Stimulated activated effector memory CD8-positive, alpha-beta T cell treated with anti-CD3 and anti-CD28 coated beads, Interleukin-12 subunit alpha, Interleukin-12 subunit beta, amount 100 ng/mL, for 72 hours (primary cell): ENCODE measurements at regions not wholly inside any gene's neighbourhood (a gene's known extent, or its start where the extent isn't known, plus 50 kb on each side); places are given as distances from the start of the nearest gene placed in this dataset.
A peak's percentile ranks its signal among the peaks of the same experiment; 100 is the strongest.

ENCODE experiments used
- ATAC-seq: fragments of 150-1000 bp; cut with Tn5 transposase; 2 replicates; pipeline ENCODE4 v1.10.0; 2021
- DNase-seq, 2 donors: peaks; one replicate each; pipeline ENCODE4 v3.0.0; 2021 to 2022; ENCODE audit warnings: low spot score in 2 of 2
- H3K27ac Mint-ChIP-seq: one replicate; pipeline ENCODE4 v1.8.0; 2022; ENCODE audit warnings: mild to moderate bottlenecking, mixed read lengths
- H3K36me3 Mint-ChIP-seq: one replicate; pipeline ENCODE4 v1.8.0; 2022; ENCODE audit warnings: mild to moderate bottlenecking, mixed read lengths
- H3K4me1 Mint-ChIP-seq: one replicate; pipeline ENCODE4 v1.8.0; 2022; ENCODE audit warnings: mixed read lengths
- H3K4me3 Mint-ChIP-seq: one replicate; pipeline ENCODE4 v1.8.0; 2022; ENCODE audit warnings: mild to moderate bottlenecking, mixed read lengths
- H3K9me3 Mint-ChIP-seq: one replicate; pipeline ENCODE4 v1.8.0; 2022; ENCODE audit warnings: mixed read lengths

- ATAC-seq (no peak), DNase-seq (no peak)
- no peaks in the 10 kb centered on the region for H3K36me3 Mint-ChIP-seq
- no peak overlapping the region for H3K27ac Mint-ChIP-seq
- H3K4me1 Mint-ChIP-seq, result no peaks in the 10 kb centered on the region
- H3K9me3 Mint-ChIP-seq, result no peaks in the 10 kb centered on the region
- no peak overlapping the region for H3K4me3 Mint-ChIP-seq
Observed at GRCh38 chr4:129353490-129353889, 257.5 kb downstream of the C4orf33 start.

GRCh38 chr4:129355031-129355430 is 259.1 kb downstream of the C4orf33 start:
- Mint-ChIP-seq H3K9me3 (no peaks in the 10 kb centered on the region), H3K4me3 (no peak overlapping the region), H3K27ac (no peak overlapping the region), H3K4me1 (no peaks in the 10 kb centered on the region), H3K36me3 (no peaks in the 10 kb centered on the region)
- DNase-seq (no peak), ATAC-seq (no peak)

GRCh38 chr4:129355516-129355915 is 259.6 kb downstream of the C4orf33 start:
- ATAC-seq (no peak), DNase-seq (no peak)
- H3K9me3 Mint-ChIP-seq, result no peaks in the 10 kb centered on the region
- no peak overlapping the region for H3K4me3 Mint-ChIP-seq
- no peaks in the 10 kb centered on the region for H3K4me1 Mint-ChIP-seq
- no peaks in the 10 kb centered on the region for H3K36me3 Mint-ChIP-seq
- H3K27ac Mint-ChIP-seq, result no peak overlapping the region

- Mint-ChIP-seq H3K27ac (no peak overlapping the region), H3K9me3 (no peaks in the 10 kb centered on the region), H3K4me3 (no peak overlapping the region), H3K4me1 (no peaks in the 10 kb centered on the region), H3K36me3 (no peaks in the 10 kb centered on the region)
- DNase-seq, result no peak
- no peak for ATAC-seq
Observed at GRCh38 chr4:129358571-129358970, 262.6 kb downstream of the C4orf33 start.

- H3K27ac Mint-ChIP-seq, result no peak overlapping the region
- DNase-seq, result no peak
- H3K9me3 Mint-ChIP-seq, result no peaks in the 10 kb centered on the region
- no peaks in the 10 kb centered on the region for H3K36me3 Mint-ChIP-seq
- H3K4me3 Mint-ChIP-seq, result no peak overlapping the region
- ATAC-seq, result no peak
- no peaks in the 10 kb centered on the region for H3K4me1 Mint-ChIP-seq
Observed at GRCh38 chr4:129359461-129359860, 263.5 kb downstream of the C4orf33 start.

GRCh38 chr4:129362691-129363274 is 266.8 kb downstream of the C4orf33 start:
- Mint-ChIP-seq H3K36me3 (no peaks in the 10 kb centered on the region), H3K9me3 (no peaks in the 10 kb centered on the region), H3K4me1 (no peaks in the 10 kb centered on the region), H3K27ac (no peak overlapping the region), H3K4me3 (no peak overlapping the region)
- peak in 1 of 2 donors; percentile 55 for DNase-seq
- no peak for ATAC-seq

- ATAC-seq (peak; percentile 43), DNase-seq (no peak)
- H3K4me3 Mint-ChIP-seq, result no peak overlapping the region
- no peak overlapping the region for H3K27ac Mint-ChIP-seq
- no peaks in the 10 kb centered on the region for H3K36me3 Mint-ChIP-seq
- H3K4me1 Mint-ChIP-seq, result no peaks in the 10 kb centered on the region
- no peaks in the 10 kb centered on the region for H3K9me3 Mint-ChIP-seq
Observed at GRCh38 chr4:129364747-129365452, 268.9 kb downstream of the C4orf33 start.

- no peak overlapping the region for H3K4me3 Mint-ChIP-seq
- H3K36me3 Mint-ChIP-seq, result no peaks in the 10 kb centered on the region
- H3K9me3 Mint-ChIP-seq, result no peaks in the 10 kb centered on the region
- H3K27ac Mint-ChIP-seq, result no peak overlapping the region
- no peaks in the 10 kb centered on the region for H3K4me1 Mint-ChIP-seq
- no peak for ATAC-seq
- DNase-seq, result no peak
Observed at GRCh38 chr4:129369361-129370010, 273.5 kb downstream of the C4orf33 start.

GRCh38 chr4:129371065-129371464 is 275.1 kb downstream of the C4orf33 start:
- no peak for DNase-seq
- H3K27ac Mint-ChIP-seq, result no peak overlapping the region
- H3K4me3 Mint-ChIP-seq, result no peak overlapping the region

GRCh38 chr4:129371926-129372325 is 276.0 kb downstream of the C4orf33 start:
- Mint-ChIP-seq H3K4me3 (no peak overlapping the region), H3K9me3 (no peaks in the 10 kb centered on the region), H3K4me1 (no peaks in the 10 kb centered on the region), H3K36me3 (no peaks in the 10 kb centered on the region), H3K27ac (no peak overlapping the region)
- DNase-seq (no peak), ATAC-seq (no peak)

More at GRCh38 chr4:129371065-129371464, 275.1 kb downstream of the C4orf33 start:
- ATAC-seq, result no peak
- H3K9me3 Mint-ChIP-seq, result no peaks in the 10 kb centered on the region
- no peaks in the 10 kb centered on the region for H3K36me3 Mint-ChIP-seq
- H3K4me1 Mint-ChIP-seq, result no peaks in the 10 kb centered on the region

GRCh38 chr4:129377131-129377845 is 281.3 kb downstream of the C4orf33 start:
- Mint-ChIP-seq H3K36me3 (no peaks in the 10 kb centered on the region), H3K27ac (no peak overlapping the region), H3K9me3 (no peaks in the 10 kb centered on the region), H3K4me3 (no peak overlapping the region), H3K4me1 (no peaks in the 10 kb centered on the region)
- ATAC-seq, result no peak
- DNase-seq, result no peak

GRCh38 chr4:129378364-129378763 is 282.4 kb downstream of the C4orf33 start:
- no peaks in the 10 kb centered on the region for H3K9me3 Mint-ChIP-seq
- H3K36me3 Mint-ChIP-seq, result no peaks in the 10 kb centered on the region
- ATAC-seq (no peak), DNase-seq (no peak)
- H3K4me1 Mint-ChIP-seq, result no peaks in the 10 kb centered on the region
- H3K4me3 Mint-ChIP-seq, result no peak overlapping the region
- no peak overlapping the region for H3K27ac Mint-ChIP-seq

GRCh38 chr4:129379429-129379828 is 283.5 kb downstream of the C4orf33 start:
- no peaks in the 10 kb centered on the region for H3K4me1 Mint-ChIP-seq
- DNase-seq, result no peak
- no peaks in the 10 kb centered on the region for H3K9me3 Mint-ChIP-seq
- H3K27ac Mint-ChIP-seq, result no peak overlapping the region
- H3K36me3 Mint-ChIP-seq, result no peaks in the 10 kb centered on the region
- H3K4me3 Mint-ChIP-seq, result no peak overlapping the region
- no peak for ATAC-seq

GRCh38 chr4:129384974-129385373 is 289.0 kb downstream of the C4orf33 start:
- DNase-seq (no peak), ATAC-seq (no peak)
- Mint-ChIP-seq H3K4me3 (no peak overlapping the region), H3K4me1 (no peaks in the 10 kb centered on the region), H3K36me3 (no peaks in the 10 kb centered on the region), H3K27ac (no peak overlapping the region), H3K9me3 (no peaks in the 10 kb centered on the region)

GRCh38 chr4:129387666-129388065 is 291.7 kb downstream of the C4orf33 start:
- Mint-ChIP-seq H3K4me3 (no peak overlapping the region), H3K27ac (no peak overlapping the region), H3K4me1 (no peaks in the 10 kb centered on the region), H3K9me3 (no peaks in the 10 kb centered on the region), H3K36me3 (no peaks in the 10 kb centered on the region)
- DNase-seq, result no peak
- no peak for ATAC-seq
